Panc1 (cell line): ENCODE measurements at regions not wholly inside any gene's neighbourhood (a gene's known extent, or its start where the extent isn't known, plus 50 kb on each side); places are given as distances from the start of the nearest gene placed in this dataset.

ENCODE experiments used
- ATAC-seq: fragments of 200-7000 bp; cut with Tn5 transposase; 2 replicates; pipeline ENCODE4 v1.9.1; 2020; ENCODE audit warnings: mild to moderate bottlenecking, moderate library complexity
- BruUV-seq: library from RNA; stranded (reverse); fragments of 400-500 nt; replicated peaks from 2 replicates; lab custom pipeline; 2021; lab: Mats Ljungman, UMichigan
- CTCF ChIA-PET: fragments of 300-600 bp; sonication (Branson Sonifier 250); formaldehyde crosslinking; loops from one replicate; lab custom pipeline; 2022; ENCODE audit warnings: antibody characterized with exemption; lab: Charles Lee
- POLR2A ChIA-PET: fragments of 300-600 bp; sonication (Branson Sonifier 250); formaldehyde crosslinking; loops from one replicate; lab custom pipeline; 2022; ENCODE audit warnings: antibody characterized with exemption; lab: Charles Lee
- DNase-seq: peaks from one replicate; pipeline ENCODE4 v3.0.0-alpha.2; 2010; ENCODE audit warnings: low read depth, low spot score
- H3K27ac ChIP-seq: 2 replicates; pipeline ENCODE4 v1.5.1; 2011; ENCODE audit warnings: mild to moderate bottlenecking, low read length, inconsistent platforms
- H3K27me3 ChIP-seq: fragments of 200-500 bp; sonication (Bioruptor generic); 2 replicates; pipeline ENCODE4 v1.6.0; 2014; ENCODE audit warnings: low read length, inconsistent platforms; ENCODE audit not compliant: control insufficient read depth, insufficient read depth
- H3K36me3 ChIP-seq: fragments of 200-500 bp; sonication (Bioruptor generic); 2 replicates; pipeline ENCODE4 v1.5.1; 2014; ENCODE audit warnings: inconsistent platforms, mild to moderate bottlenecking, low read length, moderate library complexity; ENCODE audit not compliant: control insufficient read depth, insufficient read depth
- H3K4me1 ChIP-seq: 2 replicates; pipeline ENCODE4 v1.5.1; 2011; ENCODE audit warnings: inconsistent platforms, mild to moderate bottlenecking, low read length, moderate library complexity; ENCODE audit not compliant: control insufficient read depth, insufficient read depth
- H3K4me3 ChIP-seq, 2 experiments: 2 replicates each; pipeline ENCODE4 v1.5.1; 2011 to 2012; ENCODE audit warnings: low read depth in 2 of 2, low read length in 2 of 2, mild to moderate bottlenecking in 2 of 2, inconsistent platforms in 1 of 2, moderate library complexity in 1 of 2
- H3K9me3 ChIP-seq: fragments of 200-500 bp; sonication (Bioruptor generic); 2 replicates; pipeline ENCODE4 v1.5.1; 2014; ENCODE audit warnings: low read depth, mild to moderate bottlenecking, inconsistent platforms, low read length, moderate library complexity; ENCODE audit not compliant: control insufficient read depth, insufficient read depth
- CTCF ChIP-seq: fragments of 450-650 bp; IDR thresholded peaks from 2 replicates; pipeline ENCODE4 v1.5.1; 2017; ENCODE audit warnings: mild to moderate bottlenecking
- POLR2AphosphoS5 ChIP-seq: IDR thresholded peaks from 2 replicates; pipeline ENCODE4 v1.6.1; 2012; ENCODE audit warnings: mild to moderate bottlenecking, low read depth, low read length, moderate library complexity
- REST ChIP-seq, 2 experiments: IDR thresholded peaks; 2 replicates each; pipeline ENCODE4 v1.6.1; 2011 to 2012; ENCODE audit warnings: low read depth in 2 of 2, control low read depth in 1 of 2, low read length in 1 of 2, mild to moderate bottlenecking in 1 of 2, moderate library complexity in 1 of 2; ENCODE audit not compliant: insufficient read depth in 1 of 2
- SIN3A ChIP-seq: IDR thresholded peaks from 2 replicates; pipeline ENCODE4 v1.6.1; 2012; ENCODE audit warnings: low read depth, mild to moderate bottlenecking, low read length, moderate library complexity, borderline replicate concordance; ENCODE audit not compliant: insufficient read depth
- TCF7L2 ChIP-seq: IDR thresholded peaks from 2 replicates; pipeline ENCODE4 v1.6.1; 2011; ENCODE audit warnings: mild to moderate bottlenecking, low read depth, low read length, inconsistent platforms
- in situ Hi-C: cut with HindIII; loops from 2 replicates; pipeline ENCODE4 v1.10.0; 2016; ENCODE audit warnings: low sequenced_read_pairs, low pct_unique_long_range_greater_than_20kb
- intact Hi-C: fragments of 100-400 bp; cut with micrococcal nuclease; formaldehyde crosslinking; loops from one replicate; pipeline ENCODE4 v1.10.0; 2022; ENCODE audit not compliant: unreplicated experiment

GRCh38 chr10:78360284-78360683, 326.6 kb downstream of the RPS24 start:
- CTCF ChIA-PET: no interaction called here

GRCh38 chr10:78361031-78361430, 327.4 kb downstream of the RPS24 start:
- H3K4me1 ChIP-seq: no peaks in the 10 kb centered on the region
- ATAC-seq (no peak), DNase-seq (no peak)
- H3K9me3 ChIP-seq: no peaks in the 10 kb centered on the region
- H3K4me3 ChIP-seq: no peak overlapping the region
- H3K36me3 ChIP-seq: no peaks in the 10 kb centered on the region
- no peak overlapping the region for H3K27ac ChIP-seq
- CTCF ChIA-PET: no interaction called here
- in situ Hi-C loops (no loop called here), intact Hi-C loops (no loop called here)
- no peak for TF ChIP-seq REST (IDR thresholded peaks at IDR 0.05; ENCODE audit: insufficient read depth in 1 of 2, low read depth in 2 of 2, low read length in 1 of 2)
- no peak for TF ChIP-seq SIN3A
- TF ChIP-seq POLR2AphosphoS5: no peak
- TF ChIP-seq TCF7L2: no peak
- TF ChIP-seq CTCF: no peak
- peaks cover 15% of the 10 kb centered on the region for H3K27me3 ChIP-seq
- POLR2A ChIA-PET: no interaction called here
- no TSS peak for BruUV-seq

More at GRCh38 chr10:78360284-78360683, 326.6 kb downstream of the RPS24 start:
- H3K9me3 ChIP-seq: no peaks in the 10 kb centered on the region
- H3K4me3 ChIP-seq: no peak overlapping the region
- H3K36me3 ChIP-seq: no peaks in the 10 kb centered on the region
- DNase-seq (no peak), ATAC-seq (no peak)
- POLR2A ChIA-PET: interaction anchor here (0.5 kb wide), 1 partner anchor 63 kb away, joined by 8 read pairs; no protein-coding TSS in a partner anchor
- no peak for TF ChIP-seq CTCF
- no peak for TF ChIP-seq TCF7L2
- TF ChIP-seq SIN3A: no peak
- no peak for TF ChIP-seq POLR2AphosphoS5
- H3K27ac ChIP-seq: no peak overlapping the region
- BruUV-seq: no TSS peak
- peaks cover 10% of the 10 kb centered on the region for H3K27me3 ChIP-seq
- in situ Hi-C loops (no loop called here), intact Hi-C loops (no loop called here)
- no peaks in the 10 kb centered on the region for H3K4me1 ChIP-seq
